Prostate gland (tissue), 2 donors: ENCODE measurements at regions not wholly inside any gene's neighbourhood (a gene's known extent, or its start where the extent isn't known, plus 50 kb on each side); places are given as distances from the start of the nearest gene placed in this dataset.

Experiments
- POLR2A ChIP-seq: fragments of 450-650 bp; IDR thresholded peaks from one replicate; pipeline ENCODE4 v1.6.1; 2016; ENCODE audit warnings: antibody characterized with exemption, mild to moderate bottlenecking
- POLR2AphosphoS5 ChIP-seq: sonication (generic); formaldehyde crosslinking; IDR thresholded peaks from one replicate; pipeline ENCODE4 v1.6.1; 2017; ENCODE audit warnings: antibody characterized with exemption
- TF ChIP-seq, protein P1 (sequence below), 4 experiments: fragments of 200-600 bp in 2 of 4; fragments of 450-650 bp in 2 of 4; sonication (generic) in 2 of 4; IDR thresholded peaks; 1 replicate in 3 of 4; 2 replicates in 1 of 4; pipeline ENCODE4 v1.5.1; 2016 to 2019; ENCODE audit warnings: antibody characterized with exemption in 4 of 4, mild to moderate bottlenecking in 2 of 4, moderate library complexity in 2 of 4

GRCh38 chr15:56816781-56817180, 83.5 kb upstream of the ZNF280D start:
- TF ChIP-seq, protein P1, sequence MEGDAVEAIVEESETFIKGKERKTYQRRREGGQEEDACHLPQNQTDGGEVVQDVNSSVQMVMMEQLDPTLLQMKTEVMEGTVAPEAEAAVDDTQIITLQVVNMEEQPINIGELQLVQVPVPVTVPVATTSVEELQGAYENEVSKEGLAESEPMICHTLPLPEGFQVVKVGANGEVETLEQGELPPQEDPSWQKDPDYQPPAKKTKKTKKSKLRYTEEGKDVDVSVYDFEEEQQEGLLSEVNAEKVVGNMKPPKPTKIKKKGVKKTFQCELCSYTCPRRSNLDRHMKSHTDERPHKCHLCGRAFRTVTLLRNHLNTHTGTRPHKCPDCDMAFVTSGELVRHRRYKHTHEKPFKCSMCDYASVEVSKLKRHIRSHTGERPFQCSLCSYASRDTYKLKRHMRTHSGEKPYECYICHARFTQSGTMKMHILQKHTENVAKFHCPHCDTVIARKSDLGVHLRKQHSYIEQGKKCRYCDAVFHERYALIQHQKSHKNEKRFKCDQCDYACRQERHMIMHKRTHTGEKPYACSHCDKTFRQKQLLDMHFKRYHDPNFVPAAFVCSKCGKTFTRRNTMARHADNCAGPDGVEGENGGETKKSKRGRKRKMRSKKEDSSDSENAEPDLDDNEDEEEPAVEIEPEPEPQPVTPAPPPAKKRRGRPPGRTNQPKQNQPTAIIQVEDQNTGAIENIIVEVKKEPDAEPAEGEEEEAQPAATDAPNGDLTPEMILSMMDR (IDR thresholded peaks at IDR 0.05) = no peak
- TF ChIP-seq POLR2A = no peak
- TF ChIP-seq POLR2AphosphoS5 = no peak
